ENCODE measurements at regions not wholly inside any gene's neighbourhood (a gene's known extent, or its start where the extent isn't known, plus 50 kb on each side); places are given as distances from the start of the nearest gene placed in this dataset.

GRCh38 chr6:134451529-134451928 lies 133.6 kb upstream of the SGK1 start:
- no peak overlapping the region for H3K9ac ChIP-seq (ENCODE audit: low read length)
- no peaks in the 10 kb centered on the region for H3K9me3 ChIP-seq (ENCODE audit: control insufficient read depth, low read length)
- H3K27me3 ChIP-seq (ENCODE audit: control insufficient read depth, insufficient read depth, low read length), result no peaks in the 10 kb centered on the region
- H3K36me3 ChIP-seq (ENCODE audit: control insufficient read depth, insufficient read depth, low read length), result no peaks in the 10 kb centered on the region
- peaks cover 5% of the 10 kb centered on the region for H3K4me1 ChIP-seq (ENCODE audit: control insufficient read depth, insufficient read depth, low read length)
- no peak overlapping the region for H3K4me3 ChIP-seq (ENCODE audit: low read length)

DNA sequence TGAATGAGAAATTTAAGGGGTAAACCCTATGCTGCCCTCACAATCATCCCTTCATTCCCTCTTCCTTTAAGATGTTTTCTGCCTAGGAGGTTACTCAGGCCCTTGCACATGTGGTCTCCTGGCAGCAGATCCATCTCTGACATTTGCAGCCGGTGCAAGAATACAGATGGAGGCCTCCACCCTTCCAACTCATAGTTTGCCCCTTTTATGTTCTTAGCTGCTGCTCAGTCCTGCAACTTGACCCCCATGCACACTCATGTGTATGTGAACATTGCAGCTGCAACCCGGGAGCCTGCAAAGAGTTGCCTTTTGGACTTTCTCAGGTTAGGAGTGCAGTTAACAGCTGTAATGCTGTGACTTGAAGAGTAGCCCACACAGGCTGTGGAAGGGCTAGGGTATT lies 131.9 kb upstream of the SGK1 start:
- Histone ChIP-seq H3K9me3 (ENCODE audit: control insufficient read depth, low read length) (no peaks in the 10 kb centered on the region), H3K27me3 (ENCODE audit: control insufficient read depth, insufficient read depth, low read length) (no peaks in the 10 kb centered on the region), H3K4me1 (ENCODE audit: control insufficient read depth, insufficient read depth, low read length) (peaks cover 5% of the 10 kb centered on the region), H3K36me3 (ENCODE audit: control insufficient read depth, insufficient read depth, low read length) (no peaks in the 10 kb centered on the region), H3K9ac (ENCODE audit: low read length) (no peak overlapping the region), H3K4me3 (ENCODE audit: low read length) (no peak overlapping the region)

DNA sequence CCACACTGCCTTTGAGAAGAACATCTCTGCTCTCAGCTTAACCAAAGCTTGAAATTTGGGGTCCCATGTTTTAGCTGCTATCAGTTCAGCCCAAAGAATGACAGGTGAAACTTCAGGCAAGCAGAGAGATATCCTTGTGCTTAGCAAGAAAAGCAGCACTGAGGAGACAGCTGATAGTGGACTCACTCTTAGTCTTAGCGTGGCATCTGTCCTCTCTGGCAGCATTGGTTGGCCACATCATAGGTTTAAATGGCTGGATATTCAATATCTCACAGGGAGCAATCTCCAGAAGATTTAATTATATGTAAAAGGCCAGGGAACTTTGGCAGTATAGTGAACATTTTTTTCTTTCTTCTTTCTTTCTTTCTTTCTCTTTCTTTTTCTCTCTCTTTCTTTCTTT lies 131.1 kb upstream of the SGK1 start:
- Histone ChIP-seq H3K4me3 (ENCODE audit: low read length) (no peak overlapping the region), H3K4me1 (ENCODE audit: control insufficient read depth, insufficient read depth, low read length) (peaks cover 5% of the 10 kb centered on the region), H3K27me3 (ENCODE audit: control insufficient read depth, insufficient read depth, low read length) (no peaks in the 10 kb centered on the region), H3K9me3 (ENCODE audit: control insufficient read depth, low read length) (no peaks in the 10 kb centered on the region), H3K9ac (ENCODE audit: low read length) (no peak overlapping the region), H3K36me3 (ENCODE audit: control insufficient read depth, insufficient read depth, low read length) (no peaks in the 10 kb centered on the region)

DNA sequence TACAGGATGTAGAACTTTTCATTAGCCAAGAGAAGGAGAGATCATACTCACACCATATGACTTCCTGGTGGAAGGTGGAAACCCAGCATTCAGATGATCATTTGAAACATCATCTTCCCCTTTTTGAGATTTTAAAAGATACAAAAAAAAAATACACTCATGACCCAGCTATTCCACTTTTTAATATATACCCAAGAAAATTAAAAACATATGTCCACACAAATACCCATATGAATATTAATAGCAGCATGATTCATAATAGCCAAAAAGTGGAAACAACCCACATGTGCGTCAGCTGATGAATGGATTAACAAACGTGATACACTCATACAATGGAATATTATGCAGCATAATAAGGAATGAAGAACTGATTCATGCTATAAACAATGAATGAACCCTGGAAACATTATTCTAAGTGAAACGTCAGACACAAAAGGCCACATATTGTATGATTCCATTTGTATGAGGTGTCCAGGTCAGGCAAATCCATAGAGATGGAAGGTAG lies 130.0 kb upstream of the SGK1 start:
- H3K9me3 ChIP-seq (ENCODE audit: control insufficient read depth, low read length), result no peaks in the 10 kb centered on the region
- no peaks in the 10 kb centered on the region for H3K27me3 ChIP-seq (ENCODE audit: control insufficient read depth, insufficient read depth, low read length)
- no peaks in the 10 kb centered on the region for H3K4me1 ChIP-seq (ENCODE audit: control insufficient read depth, insufficient read depth, low read length)
- H3K36me3 ChIP-seq (ENCODE audit: control insufficient read depth, insufficient read depth, low read length), result no peaks in the 10 kb centered on the region
- H3K4me3 ChIP-seq (ENCODE audit: low read length), result no peak overlapping the region
- H3K9ac ChIP-seq (ENCODE audit: low read length), result no peak overlapping the region

DNA sequence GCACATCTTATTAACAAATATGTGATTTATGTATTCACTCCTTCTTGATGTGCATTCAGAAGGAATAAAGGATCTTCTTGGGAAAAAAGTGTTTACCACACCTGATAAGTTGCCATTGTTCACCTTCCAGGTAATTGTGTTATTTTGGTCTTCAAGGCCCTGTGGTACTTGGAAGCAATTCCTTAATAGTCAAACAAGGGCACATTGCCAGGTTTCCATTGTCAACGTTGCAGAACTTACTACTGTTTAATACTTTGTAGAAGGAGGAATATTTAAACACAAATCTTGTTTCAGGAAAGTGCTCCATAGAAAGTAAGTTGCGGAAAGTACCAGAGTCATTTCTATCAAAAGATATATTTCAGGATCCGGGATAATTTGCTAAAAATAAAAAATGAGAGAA lies 129.5 kb upstream of the SGK1 start:
- no peak overlapping the region for H3K4me3 ChIP-seq (ENCODE audit: low read length)
- no peaks in the 10 kb centered on the region for H3K9me3 ChIP-seq (ENCODE audit: control insufficient read depth, low read length)
- no peaks in the 10 kb centered on the region for H3K4me1 ChIP-seq (ENCODE audit: control insufficient read depth, insufficient read depth, low read length)
- no peak overlapping the region for H3K9ac ChIP-seq (ENCODE audit: low read length)
- H3K27me3 ChIP-seq (ENCODE audit: control insufficient read depth, insufficient read depth, low read length), result no peaks in the 10 kb centered on the region
- H3K36me3 ChIP-seq (ENCODE audit: control insufficient read depth, insufficient read depth, low read length), result no peaks in the 10 kb centered on the region

- H3K9ac ChIP-seq (ENCODE audit: low read length), result no peak overlapping the region
- H3K4me3 ChIP-seq (ENCODE audit: low read length), result no peak overlapping the region
- no peaks in the 10 kb centered on the region for H3K36me3 ChIP-seq (ENCODE audit: control insufficient read depth, insufficient read depth, low read length)
- no peaks in the 10 kb centered on the region for H3K4me1 ChIP-seq (ENCODE audit: control insufficient read depth, insufficient read depth, low read length)
- H3K9me3 ChIP-seq (ENCODE audit: control insufficient read depth, low read length), result no peaks in the 10 kb centered on the region
- no peaks in the 10 kb centered on the region for H3K27me3 ChIP-seq (ENCODE audit: control insufficient read depth, insufficient read depth, low read length)
These were observed 129.0 kb upstream of the SGK1 start for GRCh38 chr6:134446896-134447295.

DNA sequence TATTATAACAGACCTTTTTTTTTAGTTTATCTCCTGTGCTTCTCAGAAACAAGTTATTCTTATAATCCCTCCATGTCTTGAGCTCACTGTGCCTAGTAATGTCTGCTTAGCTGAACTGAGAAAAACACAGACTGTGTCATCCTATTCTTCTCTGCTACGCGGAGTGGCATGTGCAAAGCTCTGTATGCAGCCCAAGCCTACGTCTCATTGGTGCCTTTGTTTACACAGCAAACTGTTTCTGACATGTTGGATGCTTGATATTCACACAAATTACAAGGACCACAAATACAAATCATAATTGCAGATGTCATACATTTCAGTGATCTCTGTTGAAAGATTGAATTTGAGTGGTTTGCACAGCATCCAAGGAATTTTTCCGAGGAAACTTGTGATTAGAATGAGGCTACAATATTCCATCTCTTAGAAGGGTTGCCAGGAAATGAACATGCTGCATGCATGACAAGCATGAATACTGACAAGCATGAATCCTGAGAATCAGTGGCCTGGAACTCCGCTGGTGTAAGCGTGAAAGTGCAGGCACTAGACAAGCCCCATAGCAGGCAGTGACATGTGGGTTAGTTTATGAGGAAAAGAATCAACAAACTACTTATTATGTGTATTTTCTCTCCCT lies 128.4 kb upstream of the SGK1 start:
- Histone ChIP-seq H3K9ac (ENCODE audit: low read length) (no peak overlapping the region), H3K4me1 (ENCODE audit: control insufficient read depth, insufficient read depth, low read length) (no peaks in the 10 kb centered on the region)

GRCh38 chr6:134443009-134443408 lies 125.1 kb upstream of the SGK1 start:
- Histone ChIP-seq H3K27me3 (ENCODE audit: control insufficient read depth, insufficient read depth, low read length) (no peaks in the 10 kb centered on the region), H3K4me1 (ENCODE audit: control insufficient read depth, insufficient read depth, low read length) (no peaks in the 10 kb centered on the region), H3K9me3 (ENCODE audit: control insufficient read depth, low read length) (no peaks in the 10 kb centered on the region), H3K36me3 (ENCODE audit: control insufficient read depth, insufficient read depth, low read length) (no peaks in the 10 kb centered on the region), H3K9ac (ENCODE audit: low read length) (no peak overlapping the region), H3K4me3 (ENCODE audit: low read length) (no peak overlapping the region)

More for the DNA sequence above, 128.4 kb upstream of the SGK1 start:
- H3K9me3 ChIP-seq (ENCODE audit: control insufficient read depth, low read length), result no peaks in the 10 kb centered on the region
- H3K27me3 ChIP-seq (ENCODE audit: control insufficient read depth, insufficient read depth, low read length), result no peaks in the 10 kb centered on the region
- no peaks in the 10 kb centered on the region for H3K36me3 ChIP-seq (ENCODE audit: control insufficient read depth, insufficient read depth, low read length)
- no peak overlapping the region for H3K4me3 ChIP-seq (ENCODE audit: low read length)

- Histone ChIP-seq H3K36me3 (ENCODE audit: control insufficient read depth, insufficient read depth, low read length) (no peaks in the 10 kb centered on the region), H3K27me3 (ENCODE audit: control insufficient read depth, insufficient read depth, low read length) (no peaks in the 10 kb centered on the region), H3K4me1 (ENCODE audit: control insufficient read depth, insufficient read depth, low read length) (no peaks in the 10 kb centered on the region), H3K9me3 (ENCODE audit: control insufficient read depth, low read length) (no peaks in the 10 kb centered on the region), H3K4me3 (ENCODE audit: low read length) (no peak overlapping the region), H3K9ac (ENCODE audit: low read length) (no peak overlapping the region)
These were observed 124.2 kb upstream of the SGK1 start for GRCh38 chr6:134442073-134442472.

- no peak overlapping the region for H3K4me3 ChIP-seq (ENCODE audit: low read length)
- no peaks in the 10 kb centered on the region for H3K27me3 ChIP-seq (ENCODE audit: control insufficient read depth, insufficient read depth, low read length)
- H3K9me3 ChIP-seq (ENCODE audit: control insufficient read depth, low read length), result no peaks in the 10 kb centered on the region
- no peak overlapping the region for H3K9ac ChIP-seq (ENCODE audit: low read length)
- no peaks in the 10 kb centered on the region for H3K36me3 ChIP-seq (ENCODE audit: control insufficient read depth, insufficient read depth, low read length)
- no peaks in the 10 kb centered on the region for H3K4me1 ChIP-seq (ENCODE audit: control insufficient read depth, insufficient read depth, low read length)
These were observed 120.9 kb upstream of the SGK1 start for GRCh38 chr6:134438837-134439236.

GRCh38 chr6:134437376-134437775 lies 119.5 kb upstream of the SGK1 start:
- no peak overlapping the region for H3K9ac ChIP-seq (ENCODE audit: low read length)
- no peaks in the 10 kb centered on the region for H3K9me3 ChIP-seq (ENCODE audit: control insufficient read depth, low read length)
- no peaks in the 10 kb centered on the region for H3K27me3 ChIP-seq (ENCODE audit: control insufficient read depth, insufficient read depth, low read length)
- no peaks in the 10 kb centered on the region for H3K4me1 ChIP-seq (ENCODE audit: control insufficient read depth, insufficient read depth, low read length)
- H3K36me3 ChIP-seq (ENCODE audit: control insufficient read depth, insufficient read depth, low read length), result no peaks in the 10 kb centered on the region
- H3K4me3 ChIP-seq (ENCODE audit: low read length), result no peak overlapping the region

DNA sequence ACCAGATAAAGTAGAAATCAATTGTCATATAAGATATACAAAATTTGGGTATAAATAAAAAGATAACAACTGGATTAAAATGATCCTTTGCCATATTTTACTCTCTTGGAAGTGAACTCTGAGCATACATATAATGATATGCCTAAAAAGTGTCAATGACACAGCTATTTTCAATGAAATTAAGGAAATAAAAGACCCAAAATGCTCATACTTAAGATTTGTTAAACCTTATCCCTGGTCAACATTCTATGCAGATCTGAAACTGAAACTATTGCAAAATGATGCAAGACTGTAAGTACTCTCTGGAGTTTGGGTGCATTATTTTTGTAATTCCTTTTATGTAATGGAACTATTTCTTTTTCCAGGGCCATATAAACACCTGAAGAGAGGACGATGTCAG lies 119.0 kb upstream of the SGK1 start:
- no peak overlapping the region for H3K9ac ChIP-seq (ENCODE audit: low read length)
- no peak overlapping the region for H3K4me3 ChIP-seq (ENCODE audit: low read length)
- H3K4me1 ChIP-seq (ENCODE audit: control insufficient read depth, insufficient read depth, low read length), result no peaks in the 10 kb centered on the region
- no peaks in the 10 kb centered on the region for H3K27me3 ChIP-seq (ENCODE audit: control insufficient read depth, insufficient read depth, low read length)
- no peaks in the 10 kb centered on the region for H3K9me3 ChIP-seq (ENCODE audit: control insufficient read depth, low read length)
- no peaks in the 10 kb centered on the region for H3K36me3 ChIP-seq (ENCODE audit: control insufficient read depth, insufficient read depth, low read length)

GRCh38 chr6:134436281-134436815 lies 118.4 kb upstream of the SGK1 start:
- Histone ChIP-seq H3K4me3 (ENCODE audit: low read length) (no peak overlapping the region), H3K9ac (ENCODE audit: low read length) (no peak overlapping the region), H3K9me3 (ENCODE audit: control insufficient read depth, low read length) (no peaks in the 10 kb centered on the region), H3K27me3 (ENCODE audit: control insufficient read depth, insufficient read depth, low read length) (no peaks in the 10 kb centered on the region), H3K4me1 (ENCODE audit: control insufficient read depth, insufficient read depth, low read length) (no peaks in the 10 kb centered on the region), H3K36me3 (ENCODE audit: control insufficient read depth, insufficient read depth, low read length) (no peaks in the 10 kb centered on the region)
